GM12878 (cell line): ENCODE measurements at regions not wholly inside any gene's neighbourhood (a gene's known extent, or its start where the extent isn't known, plus 50 kb on each side); places are given as distances from the start of the nearest gene placed in this dataset.

Source experiments
- ATAC-seq: fragments of 200-7000 bp; cut with Tn5 transposase; 3 replicates; pipeline ENCODE4 v1.9.1; 2020; ENCODE audit warnings: mild to moderate bottlenecking, moderate library complexity
- BruUV-seq: library from RNA; stranded (reverse); fragments of 400-500 nt; replicated peaks from 2 replicates; lab custom pipeline; 2021; lab: Mats Ljungman, UMichigan
- CTCF ChIA-PET: fragments of 300-600 bp; sonication (Branson Sonifier 250); formaldehyde crosslinking; extraction: SDS; loops from one replicate; lab custom pipeline; 2021; ENCODE audit warnings: inconsistent platforms; lab: Yijun Ruan, JAX
- POLR2A ChIA-PET: fragments of 350-600 bp; formaldehyde crosslinking; extraction: SDS; loops from one replicate; lab custom pipeline; 2021; ENCODE audit warnings: inconsistent platforms; lab: Charles Lee
- RAD21 ChIA-PET: fragments of 300-600 bp; sonication (Branson Sonifier 250); formaldehyde crosslinking; loops from one replicate; lab custom pipeline; 2023; ENCODE audit warnings: antibody characterized with exemption; ENCODE audit not compliant: unreplicated experiment; lab: Charles Lee
- SMC1A ChIA-PET: fragments of 300-600 bp; sonication (Branson Sonifier 250); formaldehyde crosslinking; loops from one replicate; lab custom pipeline; 2023; ENCODE audit not compliant: unreplicated experiment, uncharacterized antibody; lab: Charles Lee
- DNase-seq: peaks from one replicate; pipeline ENCODE4 v3.0.0-alpha.2; 2011; ENCODE audit warnings: low read depth, low spot score
- FAIRE-seq: peaks from 3 replicates; lab custom pipeline; 2011; peaks lifted over from hg19 to GRCh38; lab: Jason Lieb, UNC
- H2AFZ ChIP-seq: 2 replicates; pipeline ENCODE4 v1.6.0; 2011; ENCODE audit warnings: low read depth, low read length, control low read depth; ENCODE audit not compliant: control insufficient read depth
- H3K27ac ChIP-seq: 2 replicates; pipeline ENCODE4 v1.5.1; 2011; ENCODE audit warnings: control low read depth; ENCODE audit not compliant: control insufficient read depth, insufficient read depth
- H3K27me3 ChIP-seq, 2 experiments: replicated peaks in 1 of 2; 2 replicates each; pipeline versions ENCODE4 v1.6.0 to v1.6.1; 2011; ENCODE audit warnings: low read length in 1 of 2; ENCODE audit not compliant: control insufficient read depth in 2 of 2, insufficient read depth in 2 of 2
- H3K36me3 ChIP-seq, 2 experiments: 2 replicates each; pipeline ENCODE4 v1.5.1; 2011; ENCODE audit warnings: low read length in 1 of 2; ENCODE audit not compliant: control insufficient read depth in 2 of 2, insufficient read depth in 2 of 2
- H3K4me1 ChIP-seq: 2 replicates; pipeline ENCODE4 v1.6.1; 2011; ENCODE audit warnings: mild to moderate bottlenecking, low read length, moderate library complexity, mixed read lengths; ENCODE audit not compliant: control insufficient read depth, insufficient read depth
- H3K4me2 ChIP-seq: 2 replicates; pipeline ENCODE4 v1.6.0; 2011; ENCODE audit warnings: control low read depth; ENCODE audit not compliant: control insufficient read depth, insufficient read depth
- H3K4me3 ChIP-seq: fragments of 200-600 bp; sonication (generic); 2 replicates; pipeline ENCODE4 v1.5.1; 2016
- H3K79me2 ChIP-seq: 2 replicates; pipeline ENCODE4 v1.6.0; 2011; ENCODE audit warnings: low read length; ENCODE audit not compliant: control insufficient read depth, insufficient read depth
- H3K9ac ChIP-seq: 2 replicates; pipeline ENCODE4 v1.8.0; 2011; ENCODE audit warnings: low read length, control low read depth, mixed read lengths; ENCODE audit not compliant: control insufficient read depth, insufficient read depth
- H3K9me3 ChIP-seq: replicated peaks from 3 replicates; pipeline ENCODE4 v1.5.1; 2011; ENCODE audit warnings: mild to moderate bottlenecking, low read length; ENCODE audit not compliant: control insufficient read depth, insufficient read depth
- H4K20me1 ChIP-seq: 2 replicates; pipeline ENCODE4 v1.6.0; 2011; ENCODE audit not compliant: control insufficient read depth, insufficient read depth
- BCL11A ChIP-seq: IDR thresholded peaks from 2 replicates; pipeline ENCODE4 v1.6.1; 2011; ENCODE audit warnings: low read depth, low read length
- FOXK2 ChIP-seq: fragments of 450-650 bp; IDR thresholded peaks from 2 replicates; pipeline ENCODE4 v1.6.1; 2017; ENCODE audit warnings: mild to moderate bottlenecking, moderate library complexity
- GATAD2B ChIP-seq: fragments of 450-650 bp; conservative IDR thresholded peaks from 2 replicates; pipeline ENCODE4 v1.6.1; 2017; ENCODE audit warnings: low read depth, mild to moderate bottlenecking, moderate library complexity
- IKZF2 ChIP-seq, 2 experiments: fragments of 450-650 bp; IDR thresholded peaks; 2 replicates each; pipeline ENCODE4 v1.6.1; 2017; ENCODE audit warnings: mild to moderate bottlenecking in 2 of 2, moderate library complexity in 2 of 2
- JUNB ChIP-seq: IDR thresholded peaks from 2 replicates; pipeline ENCODE4 v1.6.1; 2016; ENCODE audit warnings: antibody characterized with exemption, mild to moderate bottlenecking
- MYC ChIP-seq: IDR thresholded peaks from 2 replicates; pipeline ENCODE4 v1.6.1; 2011; ENCODE audit warnings: mild to moderate bottlenecking, low read length, moderate library complexity, inconsistent platforms; ENCODE audit not compliant: insufficient read depth, insufficient replicate concordance, insufficient read length, severe bottlenecking
- NKRF ChIP-seq: fragments of 450-650 bp; conservative IDR thresholded peaks from 2 replicates; pipeline ENCODE4 v1.6.1; 2017; ENCODE audit warnings: mild to moderate bottlenecking, moderate library complexity
- PBX3 ChIP-seq: IDR thresholded peaks from 2 replicates; pipeline ENCODE4 v1.6.1; 2011; ENCODE audit warnings: mild to moderate bottlenecking, low read depth, low read length, moderate library complexity; ENCODE audit not compliant: insufficient replicate concordance
- RCOR1 ChIP-seq: conservative IDR thresholded peaks from 2 replicates; pipeline ENCODE4 v1.6.1; 2012; ENCODE audit warnings: low read depth, low read length, improper control_type of control experiment
- RFX5 ChIP-seq: IDR thresholded peaks from 2 replicates; pipeline ENCODE4 v1.6.1; 2011; ENCODE audit warnings: low read depth, low read length, improper control_type of control experiment
- TCF12 ChIP-seq: IDR thresholded peaks from 2 replicates; pipeline ENCODE4 v1.6.1; 2011; ENCODE audit warnings: low read depth, mild to moderate bottlenecking, low read length
- TCF3 ChIP-seq: IDR thresholded peaks from 2 replicates; pipeline ENCODE4 v1.6.1; 2012; ENCODE audit warnings: low read depth, mild to moderate bottlenecking, low read length, borderline replicate concordance; ENCODE audit not compliant: insufficient read depth
- ZNF217 ChIP-seq: fragments of 450-650 bp; IDR thresholded peaks from 2 replicates; pipeline ENCODE4 v1.6.1; 2017; ENCODE audit warnings: antibody characterized with exemption, mild to moderate bottlenecking
- WGBS: methylation state at CpG from one replicate; pipeline ENCODE4 v1.1.6; 2016; ENCODE audit warnings: low lambda C conversion rate; ENCODE audit not compliant: insufficient replicate concordance, insufficient coverage; ENCODE audit errors: missing lambda C conversion rate; 5-methylcytosine and 5-hydroxymethylcytosine counted together
- in situ Hi-C: fragments of 300-500 bp; cut with MboI; formaldehyde crosslinking; loops from 9 replicates; pipeline ENCODE4 v1.14.3; 2018; ENCODE audit warnings: mixed read lengths
- intact Hi-C: fragments of 100-400 bp; cut with micrococcal nuclease; formaldehyde crosslinking; loops from one replicate; pipeline ENCODE4 v1.14.2; 2022; ENCODE audit not compliant: unreplicated experiment
- TF ChIP-seq, protein P1 (sequence below): fragments of 150-350 bp; IDR thresholded peaks from 2 replicates; pipeline ENCODE4 v1.6.1; 2016; ENCODE audit warnings: low read depth, low read length
- TF ChIP-seq, protein P2 (sequence below), 3 experiments: IDR thresholded peaks in 2 of 3; conservative IDR thresholded peaks in 1 of 3; 2 replicates each; pipeline ENCODE4 v1.5.1; 2011; ENCODE audit warnings: low read depth in 3 of 3, low read length in 3 of 3, mild to moderate bottlenecking in 3 of 3, control low read depth in 2 of 3, moderate library complexity in 2 of 3, inconsistent platforms in 1 of 3, mixed read lengths in 1 of 3; ENCODE audit not compliant: control insufficient read depth in 2 of 3, insufficient read depth in 1 of 3; ENCODE audit errors: extremely low read depth in 1 of 3

DNA sequence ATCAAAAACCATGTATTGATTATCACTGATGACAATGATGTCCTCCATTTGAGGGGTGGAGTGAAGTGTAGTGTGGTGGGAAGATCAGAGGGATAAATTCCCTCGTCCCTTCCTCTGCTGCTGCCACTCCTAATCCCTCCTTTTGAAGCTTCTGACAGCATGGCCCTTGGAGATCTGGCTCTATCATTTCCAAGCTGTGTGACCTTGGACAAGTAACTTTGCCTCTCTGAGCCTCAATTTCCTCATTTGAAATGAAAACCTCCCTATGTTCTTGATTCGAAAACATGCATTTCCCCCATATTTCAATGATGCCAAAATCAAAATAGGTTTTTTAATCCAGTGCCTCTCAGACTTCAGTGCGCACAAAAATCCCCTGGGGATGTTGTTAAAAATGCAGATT lies 231.6 kb downstream of the RBM19 start (continued):
- TF ChIP-seq, protein P1, sequence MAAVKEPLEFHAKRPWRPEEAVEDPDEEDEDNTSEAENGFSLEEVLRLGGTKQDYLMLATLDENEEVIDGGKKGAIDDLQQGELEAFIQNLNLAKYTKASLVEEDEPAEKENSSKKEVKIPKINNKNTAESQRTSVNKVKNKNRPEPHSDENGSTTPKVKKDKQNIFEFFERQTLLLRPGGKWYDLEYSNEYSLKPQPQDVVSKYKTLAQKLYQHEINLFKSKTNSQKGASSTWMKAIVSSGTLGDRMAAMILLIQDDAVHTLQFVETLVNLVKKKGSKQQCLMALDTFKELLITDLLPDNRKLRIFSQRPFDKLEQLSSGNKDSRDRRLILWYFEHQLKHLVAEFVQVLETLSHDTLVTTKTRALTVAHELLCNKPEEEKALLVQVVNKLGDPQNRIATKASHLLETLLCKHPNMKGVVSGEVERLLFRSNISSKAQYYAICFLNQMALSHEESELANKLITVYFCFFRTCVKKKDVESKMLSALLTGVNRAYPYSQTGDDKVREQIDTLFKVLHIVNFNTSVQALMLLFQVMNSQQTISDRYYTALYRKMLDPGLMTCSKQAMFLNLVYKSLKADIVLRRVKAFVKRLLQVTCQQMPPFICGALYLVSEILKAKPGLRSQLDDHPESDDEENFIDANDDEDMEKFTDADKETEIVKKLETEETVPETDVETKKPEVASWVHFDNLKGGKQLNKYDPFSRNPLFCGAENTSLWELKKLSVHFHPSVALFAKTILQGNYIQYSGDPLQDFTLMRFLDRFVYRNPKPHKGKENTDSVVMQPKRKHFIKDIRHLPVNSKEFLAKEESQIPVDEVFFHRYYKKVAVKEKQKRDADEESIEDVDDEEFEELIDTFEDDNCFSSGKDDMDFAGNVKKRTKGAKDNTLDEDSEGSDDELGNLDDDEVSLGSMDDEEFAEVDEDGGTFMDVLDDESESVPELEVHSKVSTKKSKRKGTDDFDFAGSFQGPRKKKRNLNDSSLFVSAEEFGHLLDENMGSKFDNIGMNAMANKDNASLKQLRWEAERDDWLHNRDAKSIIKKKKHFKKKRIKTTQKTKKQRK: no peak
- TF ChIP-seq NKRF: no peak
- no peak for TF ChIP-seq MYC
- TF ChIP-seq, all 136 proteins: peak for 0

DNA sequence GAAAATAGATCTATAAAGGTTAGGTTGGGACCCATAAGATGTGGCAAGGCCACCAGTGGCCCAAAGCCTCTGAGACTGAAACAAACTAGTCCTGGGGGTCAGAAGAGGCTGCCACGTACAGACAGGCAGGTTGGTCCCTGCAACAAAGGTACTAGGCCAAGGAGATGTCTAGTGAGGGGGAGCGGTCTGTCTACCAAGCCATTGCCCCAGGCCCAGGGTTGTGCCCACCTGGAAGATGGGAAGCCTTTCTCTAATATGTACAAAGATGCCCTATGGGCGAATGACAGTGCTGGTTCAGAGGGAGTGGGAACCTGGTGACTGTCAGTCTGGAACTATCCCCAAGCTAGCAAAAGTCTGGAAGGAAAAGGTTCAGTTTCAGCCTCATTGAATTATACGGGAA lies 233.2 kb downstream of the RBM19 start:
- POLR2A ChIA-PET: no interaction called here
- Histone ChIP-seq H3K27ac (no peak overlapping the region), H3K4me1 (no peaks in the 10 kb centered on the region), H3K27me3 (no peaks in the 10 kb centered on the region; a peak in 1 of 4 replicates), H3K36me3 (no peaks in the 10 kb centered on the region), H3K79me2 (no peaks in the 10 kb centered on the region), H3K9me3 (no peaks in the 10 kb centered on the region), H3K4me3 (no peak overlapping the region), H4K20me1 (no peaks in the 10 kb centered on the region), H3K9ac (no peak overlapping the region), H2AFZ (no peak overlapping the region), H3K4me2 (no peak overlapping the region)
- intact Hi-C loops (no loop called here), in situ Hi-C loops (no loop called here)
- CTCF ChIA-PET: no interaction called here
- no peak for FAIRE-seq
- no peak for ATAC-seq
- RAD21 ChIA-PET: no interaction called here
- no peak for DNase-seq
- BruUV-seq: no TSS peak
- SMC1A ChIA-PET: no interaction called here
- no peak for TF ChIP-seq ZNF217
- no peak for TF ChIP-seq IKZF2 (IDR thresholded peaks at IDR 0.05)
- no peak for TF ChIP-seq BCL11A
- no peak for TF ChIP-seq JUNB
- TF ChIP-seq GATAD2B: no peak
- TF ChIP-seq RFX5: no peak
- no peak for TF ChIP-seq PBX3
- no peak for TF ChIP-seq TCF12
- TF ChIP-seq RCOR1: no peak
- no peak for TF ChIP-seq TCF3
- no peak for TF ChIP-seq FOXK2
- TF ChIP-seq, protein P2, sequence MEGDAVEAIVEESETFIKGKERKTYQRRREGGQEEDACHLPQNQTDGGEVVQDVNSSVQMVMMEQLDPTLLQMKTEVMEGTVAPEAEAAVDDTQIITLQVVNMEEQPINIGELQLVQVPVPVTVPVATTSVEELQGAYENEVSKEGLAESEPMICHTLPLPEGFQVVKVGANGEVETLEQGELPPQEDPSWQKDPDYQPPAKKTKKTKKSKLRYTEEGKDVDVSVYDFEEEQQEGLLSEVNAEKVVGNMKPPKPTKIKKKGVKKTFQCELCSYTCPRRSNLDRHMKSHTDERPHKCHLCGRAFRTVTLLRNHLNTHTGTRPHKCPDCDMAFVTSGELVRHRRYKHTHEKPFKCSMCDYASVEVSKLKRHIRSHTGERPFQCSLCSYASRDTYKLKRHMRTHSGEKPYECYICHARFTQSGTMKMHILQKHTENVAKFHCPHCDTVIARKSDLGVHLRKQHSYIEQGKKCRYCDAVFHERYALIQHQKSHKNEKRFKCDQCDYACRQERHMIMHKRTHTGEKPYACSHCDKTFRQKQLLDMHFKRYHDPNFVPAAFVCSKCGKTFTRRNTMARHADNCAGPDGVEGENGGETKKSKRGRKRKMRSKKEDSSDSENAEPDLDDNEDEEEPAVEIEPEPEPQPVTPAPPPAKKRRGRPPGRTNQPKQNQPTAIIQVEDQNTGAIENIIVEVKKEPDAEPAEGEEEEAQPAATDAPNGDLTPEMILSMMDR (IDR thresholded peaks at IDR 0.05 in 2 of 3, conservative IDR thresholded peaks at IDR 0.05 in 1 of 3; ENCODE audit: control insufficient read depth in 2 of 3, extremely low read depth in 1 of 3, insufficient read depth in 1 of 3, low read depth in 3 of 3, low read length in 3 of 3): no peak
- WGBS: 32% methylated on average over 4 of the region's 4 CpGs
